ENCODE measurements at regions not wholly inside any gene's neighbourhood (a gene's known extent, or its start where the extent isn't known, plus 50 kb on each side); places are given as distances from the start of the nearest gene placed in this dataset.

DNA sequence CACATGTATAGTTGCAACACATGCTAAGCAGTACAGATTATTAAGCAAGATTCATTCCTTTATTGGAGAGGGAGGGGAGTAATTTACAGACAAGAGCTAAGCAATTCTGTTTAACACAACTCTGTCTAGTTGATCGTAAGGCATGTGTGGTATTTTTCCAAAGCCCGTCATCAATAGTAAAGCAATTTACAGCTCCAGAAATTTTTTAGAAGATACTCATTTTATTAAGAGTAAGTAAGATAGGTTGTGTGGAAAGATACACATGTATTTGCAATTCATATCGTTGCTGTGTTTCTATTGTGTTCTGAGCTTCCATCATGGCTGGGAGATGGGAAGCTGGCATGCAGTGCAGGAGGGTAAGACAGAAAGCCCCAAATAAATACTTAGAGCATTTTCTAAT, 289.2 kb upstream of the TMEM161B start:
- no peaks in the 10 kb centered on the region for H3K36me3 Mint-ChIP-seq (ENCODE audit: low read depth)
- no peaks in the 10 kb centered on the region for H3K9me3 Mint-ChIP-seq (ENCODE audit: low read depth)
- no peak for TF ChIP-seq CTCF (IDR thresholded peaks at IDR 0.05)
- H3K27ac Mint-ChIP-seq (ENCODE audit: unreplicated experiment) = no peak overlapping the region
- no peak for DNase-seq (ENCODE audit: low spot score)
- peaks cover 2% of the 10 kb centered on the region for H3K27me3 Mint-ChIP-seq (ENCODE audit: low read depth)
- no peaks in the 10 kb centered on the region for H3K4me1 Mint-ChIP-seq (ENCODE audit: low read depth)
- no peak overlapping the region for H3K4me3 Mint-ChIP-seq (ENCODE audit: unreplicated experiment)

DNA sequence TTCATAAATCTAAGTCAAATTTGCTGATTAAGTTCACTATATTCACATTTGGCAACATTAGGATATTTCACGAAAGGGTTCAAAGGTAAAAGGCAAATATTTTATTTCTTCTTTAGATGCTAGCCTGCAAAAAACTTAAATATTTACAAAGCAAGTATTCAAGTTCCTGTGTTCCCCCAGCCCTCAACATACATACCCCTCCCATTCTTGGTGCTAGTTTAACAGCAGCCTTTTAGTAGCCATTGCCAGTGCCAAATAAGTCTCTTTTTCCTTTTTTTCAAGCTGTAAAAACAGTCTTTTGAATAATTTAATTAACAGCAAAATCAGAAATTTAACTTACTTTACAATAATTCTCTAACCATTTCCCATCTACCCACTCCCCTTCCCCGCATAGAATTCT, 288.5 kb upstream of the TMEM161B start:
- H3K27me3 Mint-ChIP-seq (ENCODE audit: low read depth) = peaks cover 2% of the 10 kb centered on the region
- no peaks in the 10 kb centered on the region for H3K36me3 Mint-ChIP-seq (ENCODE audit: low read depth)
- H3K27ac Mint-ChIP-seq (ENCODE audit: unreplicated experiment) = no peak overlapping the region
- H3K4me3 Mint-ChIP-seq (ENCODE audit: unreplicated experiment) = no peak overlapping the region
- H3K4me1 Mint-ChIP-seq (ENCODE audit: low read depth) = no peaks in the 10 kb centered on the region
- no peak for DNase-seq (ENCODE audit: low spot score)
- no peak for TF ChIP-seq CTCF (IDR thresholded peaks at IDR 0.05)
- H3K9me3 Mint-ChIP-seq (ENCODE audit: low read depth) = no peaks in the 10 kb centered on the region

DNA sequence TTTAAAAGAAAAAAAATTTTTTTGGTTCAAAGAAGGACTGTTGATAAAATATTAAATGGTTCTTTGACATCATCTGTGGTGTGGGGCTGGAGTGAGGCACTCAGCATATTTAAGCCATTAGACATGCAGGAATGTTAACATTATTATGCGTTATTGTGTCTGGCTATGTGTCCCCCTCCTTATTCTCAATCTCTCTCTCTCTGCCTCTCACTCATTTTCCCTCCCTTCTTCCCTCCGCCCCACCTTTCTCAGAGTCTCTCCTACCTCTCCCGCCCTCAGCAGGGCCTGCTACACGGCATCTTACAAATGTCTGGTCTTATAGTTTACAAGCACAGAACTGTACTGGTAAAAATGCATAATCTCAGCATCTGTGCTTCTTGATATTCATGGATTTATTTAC, 287.8 kb upstream of the TMEM161B start:
- Mint-ChIP-seq H3K4me3 (ENCODE audit: unreplicated experiment) (no peak overlapping the region), H3K9me3 (ENCODE audit: low read depth) (no peaks in the 10 kb centered on the region), H3K36me3 (ENCODE audit: low read depth) (no peaks in the 10 kb centered on the region), H3K27me3 (ENCODE audit: low read depth) (peaks cover 2% of the 10 kb centered on the region), H3K4me1 (ENCODE audit: low read depth) (no peaks in the 10 kb centered on the region), H3K27ac (ENCODE audit: unreplicated experiment) (no peak overlapping the region)
- DNase-seq (ENCODE audit: low spot score) = no peak
- no peak for TF ChIP-seq CTCF (IDR thresholded peaks at IDR 0.05)

DNA sequence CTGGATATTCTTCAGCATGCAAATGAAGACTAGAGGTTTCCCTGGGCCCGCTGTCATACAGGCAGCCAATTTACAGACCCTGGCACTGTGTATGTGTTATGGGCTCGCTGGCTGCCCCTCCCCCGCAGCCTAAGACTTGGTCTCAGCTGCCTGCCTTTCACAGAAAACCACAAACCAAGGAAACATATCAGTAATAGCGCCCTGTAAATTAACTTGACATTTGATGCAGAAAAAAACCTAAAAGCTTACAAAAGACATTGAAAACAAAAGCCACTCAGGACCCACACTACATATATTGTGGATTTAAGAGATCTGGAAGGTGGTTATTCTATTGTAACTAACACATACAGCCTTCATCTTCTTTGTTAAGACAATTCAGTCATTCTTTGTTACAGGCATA, 287.0 kb upstream of the TMEM161B start:
- Mint-ChIP-seq H3K27me3 (ENCODE audit: low read depth) (peaks cover 2% of the 10 kb centered on the region), H3K4me3 (ENCODE audit: unreplicated experiment) (no peak overlapping the region), H3K4me1 (ENCODE audit: low read depth) (no peaks in the 10 kb centered on the region), H3K27ac (ENCODE audit: unreplicated experiment) (no peak overlapping the region), H3K36me3 (ENCODE audit: low read depth) (no peaks in the 10 kb centered on the region), H3K9me3 (ENCODE audit: low read depth) (no peaks in the 10 kb centered on the region)
- no peak for TF ChIP-seq CTCF (IDR thresholded peaks at IDR 0.05)
- DNase-seq (ENCODE audit: low spot score) = no peak

GRCh38 chr5:88553986-88554385, 285.3 kb upstream of the TMEM161B start:
- Mint-ChIP-seq H3K27me3 (ENCODE audit: low read depth) (peaks cover 2% of the 10 kb centered on the region), H3K4me3 (ENCODE audit: unreplicated experiment) (no peak overlapping the region)

More at GRCh38 chr5:88553986-88554385, 285.3 kb upstream of the TMEM161B start:
- Mint-ChIP-seq H3K4me1 (ENCODE audit: low read depth) (no peaks in the 10 kb centered on the region), H3K27ac (ENCODE audit: unreplicated experiment) (no peak overlapping the region), H3K36me3 (ENCODE audit: low read depth) (no peaks in the 10 kb centered on the region), H3K9me3 (ENCODE audit: low read depth) (no peaks in the 10 kb centered on the region)
- TF ChIP-seq CTCF (IDR thresholded peaks at IDR 0.05) = no peak
- DNase-seq (ENCODE audit: low spot score) = no peak
